ENCODE measurements at regions not wholly inside any gene's neighbourhood (a gene's known extent, or its start where the extent isn't known, plus 50 kb on each side); places are given as distances from the start of the nearest gene placed in this dataset.

GRCh38 chr11:111444040-111444439 lies 65.0 kb upstream of the POU2AF1 start:
- no peak for DNase-seq (ENCODE audit: low read depth, low spot score)
- no peak overlapping the region for H3K27ac ChIP-seq

- no peak overlapping the region for H3K27ac ChIP-seq
- no peak for DNase-seq (ENCODE audit: low read depth, low spot score)
These were observed 64.6 kb upstream of the POU2AF1 start for GRCh38 chr11:111443640-111444039.

GRCh38 chr11:111443032-111443431 lies 64.0 kb upstream of the POU2AF1 start:
- H3K27ac ChIP-seq: no peak overlapping the region
- no peak for DNase-seq (ENCODE audit: low read depth, low spot score)

GRCh38 chr11:111441443-111441842 lies 62.4 kb upstream of the POU2AF1 start:
- DNase-seq (ENCODE audit: low read depth, low spot score): peak; percentile 68
- H3K27ac ChIP-seq: no peak overlapping the region

GRCh38 chr11:111440416-111441205 lies 61.5 kb upstream of the POU2AF1 start:
- H3K27ac ChIP-seq: no peak overlapping the region
- no peak for DNase-seq (ENCODE audit: low read depth, low spot score)

GRCh38 chr11:111439901-111440300 lies 60.8 kb upstream of the POU2AF1 start:
- no peak overlapping the region for H3K27ac ChIP-seq
- DNase-seq (ENCODE audit: low read depth, low spot score): no peak

- DNase-seq (ENCODE audit: low read depth, low spot score): no peak
- H3K27ac ChIP-seq: no peak overlapping the region
These were observed 59.9 kb upstream of the POU2AF1 start for GRCh38 chr11:111438846-111439520.

GRCh38 chr11:111438168-111438567 lies 59.1 kb upstream of the POU2AF1 start:
- no peak overlapping the region for H3K27ac ChIP-seq
- no peak for DNase-seq (ENCODE audit: low read depth, low spot score)

GRCh38 chr11:111435046-111435698 lies 56.1 kb upstream of the POU2AF1 start:
- no peak for DNase-seq (ENCODE audit: low read depth, low spot score)
- no peak overlapping the region for H3K27ac ChIP-seq

- no peak overlapping the region for H3K27ac ChIP-seq
- no peak for DNase-seq (ENCODE audit: low read depth, low spot score)
These were observed 50.0 kb upstream of the POU2AF1 start for GRCh38 chr11:111429066-111429506.

Measured in epithelial cell of prostate (primary cell).